Breast epithelium (tissue), 4 donors: ENCODE measurements at regions not wholly inside any gene's neighbourhood (a gene's known extent, or its start where the extent isn't known, plus 50 kb on each side); places are given as distances from the start of the nearest gene placed in this dataset.
"Not testable (repeated sequence)": the region's sequence is repeated elsewhere in the genome, so short reads cannot be mapped to it uniquely, and the experiment has no call there.

Source experiments
- DNase-seq, 2 donors: peaks; one replicate each; pipeline ENCODE4 v3.0.0-alpha.2; 2019; ENCODE audit warnings: low spot score in 2 of 2
- H3K27ac ChIP-seq, 2 donors: fragments of 200-600 bp; sonication (generic) in 1 of 2; one replicate each; pipeline ENCODE4 v1.5.1; 2016 to 2019; ENCODE audit warnings: mild to moderate bottlenecking in 1 of 2
- H3K27me3 ChIP-seq, 2 donors: fragments of 200-600 bp; sonication (generic) in 1 of 2; one replicate each; pipeline versions ENCODE4 v1.5.1 to v1.6.0; 2017 to 2019; ENCODE audit warnings: control low read depth in 1 of 2, mild to moderate bottlenecking in 1 of 2
- H3K36me3 ChIP-seq: fragments of 200-600 bp; one replicate; pipeline ENCODE4 v1.5.1; 2019
- H3K4me1 ChIP-seq, 2 donors: fragments of 200-600 bp; sonication (generic); one replicate each; pipeline ENCODE4 v1.5.1; 2016 to 2019; ENCODE audit warnings: control low read depth in 1 of 2
- H3K4me3 ChIP-seq, 3 donors: fragments of 200-600 bp; sonication (generic); 1 replicate in 2 of 3; 2 replicates in 1 of 3; pipeline ENCODE4 v1.5.1; 2016 to 2019; ENCODE audit warnings: mild to moderate bottlenecking in 3 of 3, moderate library complexity in 2 of 3
- H3K9me3 ChIP-seq, 2 donors: fragments of 200-600 bp; sonication (generic) in 1 of 2; one replicate each; pipeline ENCODE4 v1.5.1; 2016 to 2019; ENCODE audit warnings: control low read depth in 1 of 2
- POLR2A ChIP-seq: fragments of 450-650 bp; IDR thresholded peaks from one replicate; pipeline ENCODE4 v1.6.1; 2016; ENCODE audit warnings: antibody characterized with exemption, mild to moderate bottlenecking, moderate library complexity
- POLR2AphosphoS5 ChIP-seq, 3 donors: sonication (generic); formaldehyde crosslinking; IDR thresholded peaks; one replicate each; pipeline ENCODE4 v1.6.1; 2017; ENCODE audit warnings: antibody characterized with exemption in 3 of 3
- intact Hi-C: fragments of 100-400 bp; cut with DNase I; formaldehyde crosslinking; loops from one replicate; pipeline ENCODE4 v1.15.1; 2023; ENCODE audit warnings: low total_unique reads
- TF ChIP-seq, protein P1 (sequence below), 3 donors: fragments of 450-650 bp; IDR thresholded peaks; one replicate each; pipeline ENCODE4 v1.5.1; 2016 to 2017; ENCODE audit warnings: antibody characterized with exemption in 3 of 3, mild to moderate bottlenecking in 3 of 3, moderate library complexity in 3 of 3

DNA sequence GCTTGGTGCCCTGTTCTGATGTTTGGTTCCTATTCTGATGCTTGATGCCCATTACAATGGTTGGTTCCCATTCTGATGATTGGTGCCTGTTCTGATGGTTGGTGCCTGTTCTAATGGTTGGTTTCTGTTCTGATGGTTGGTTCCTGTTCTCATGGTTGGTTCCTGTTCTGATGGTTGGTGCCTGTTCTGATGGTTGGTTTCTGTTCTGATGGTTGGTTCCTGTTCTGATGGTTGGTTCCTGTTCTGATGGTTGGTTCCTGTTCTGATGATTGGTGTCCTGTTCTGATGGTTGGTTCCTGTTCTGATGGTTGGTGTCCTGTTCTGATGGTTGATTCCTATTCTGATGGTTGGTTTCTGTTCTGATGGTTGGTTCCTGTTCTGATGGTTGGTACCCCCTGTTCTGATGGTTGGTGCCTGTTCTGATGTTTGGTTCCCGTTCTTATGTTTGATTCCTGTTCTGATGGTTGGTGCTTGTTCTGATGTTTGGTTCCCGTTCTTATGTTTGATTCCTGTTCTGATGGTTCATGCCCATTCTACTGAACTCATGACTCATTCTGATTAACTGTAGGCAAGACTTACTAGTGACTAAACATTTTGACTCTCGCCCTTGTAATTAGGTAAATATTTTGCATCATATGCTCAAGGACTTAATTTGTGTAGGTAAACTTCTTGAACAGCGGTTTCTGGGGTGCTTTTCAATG is 146.2 kb downstream of the DLL1 start:
- no peaks in the 10 kb centered on the region for H3K4me1 ChIP-seq
- TF ChIP-seq, protein P1, sequence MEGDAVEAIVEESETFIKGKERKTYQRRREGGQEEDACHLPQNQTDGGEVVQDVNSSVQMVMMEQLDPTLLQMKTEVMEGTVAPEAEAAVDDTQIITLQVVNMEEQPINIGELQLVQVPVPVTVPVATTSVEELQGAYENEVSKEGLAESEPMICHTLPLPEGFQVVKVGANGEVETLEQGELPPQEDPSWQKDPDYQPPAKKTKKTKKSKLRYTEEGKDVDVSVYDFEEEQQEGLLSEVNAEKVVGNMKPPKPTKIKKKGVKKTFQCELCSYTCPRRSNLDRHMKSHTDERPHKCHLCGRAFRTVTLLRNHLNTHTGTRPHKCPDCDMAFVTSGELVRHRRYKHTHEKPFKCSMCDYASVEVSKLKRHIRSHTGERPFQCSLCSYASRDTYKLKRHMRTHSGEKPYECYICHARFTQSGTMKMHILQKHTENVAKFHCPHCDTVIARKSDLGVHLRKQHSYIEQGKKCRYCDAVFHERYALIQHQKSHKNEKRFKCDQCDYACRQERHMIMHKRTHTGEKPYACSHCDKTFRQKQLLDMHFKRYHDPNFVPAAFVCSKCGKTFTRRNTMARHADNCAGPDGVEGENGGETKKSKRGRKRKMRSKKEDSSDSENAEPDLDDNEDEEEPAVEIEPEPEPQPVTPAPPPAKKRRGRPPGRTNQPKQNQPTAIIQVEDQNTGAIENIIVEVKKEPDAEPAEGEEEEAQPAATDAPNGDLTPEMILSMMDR (IDR thresholded peaks at IDR 0.05): no peak
- TF ChIP-seq POLR2AphosphoS5 (IDR thresholded peaks at IDR 0.05): no peak
- no peak for TF ChIP-seq POLR2A
- H3K27ac ChIP-seq: no peak overlapping the region
- H3K9me3 ChIP-seq: peaks cover 0 to 6% of the 10 kb centered on the region in 2 donors
- intact Hi-C loops: no loop called here
- no peak overlapping the region for H3K4me3 ChIP-seq
- H3K27me3 ChIP-seq: no peaks in the 10 kb centered on the region
- no peaks in the 10 kb centered on the region for H3K36me3 ChIP-seq
- DNase-seq: no peak

DNA sequence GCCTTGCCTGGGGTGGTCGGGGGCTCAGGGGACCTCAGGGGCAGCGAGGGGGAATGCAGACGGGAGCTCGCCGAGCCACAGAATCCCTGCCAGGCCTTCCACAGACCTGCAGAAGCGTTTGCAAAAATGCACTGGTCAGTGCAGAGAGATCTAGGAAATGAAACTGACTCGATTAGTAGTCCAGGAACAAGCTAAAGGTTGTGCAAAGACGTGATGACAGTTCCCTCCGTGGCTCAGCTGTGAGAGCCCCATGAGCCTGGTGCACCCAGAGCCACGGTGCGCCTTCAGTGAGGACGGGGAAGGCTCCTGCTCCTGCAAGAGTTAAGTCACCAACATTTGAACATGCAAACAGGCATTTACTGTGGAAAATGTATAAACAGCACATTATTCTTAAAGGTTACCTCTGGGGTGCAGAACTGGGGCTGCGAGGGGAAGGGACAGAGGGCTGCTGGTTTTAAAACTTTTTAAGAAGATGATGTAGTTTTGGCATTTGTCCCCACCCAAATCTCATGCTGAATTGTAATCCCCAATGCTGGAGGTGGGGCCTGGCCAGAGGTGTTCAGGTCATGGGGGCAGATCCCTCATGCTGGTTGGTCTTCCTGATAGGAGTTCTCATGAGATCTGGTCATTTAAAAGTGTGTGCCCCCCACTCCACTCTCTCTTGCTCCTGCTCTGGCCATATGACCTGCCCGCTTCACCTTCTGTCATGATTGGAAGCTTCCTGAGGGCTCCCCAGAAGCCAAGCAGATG is 147.3 kb downstream of the DLL1 start:
- Histone ChIP-seq H3K9me3 (peaks cover 0 to 6% of the 10 kb centered on the region in 2 donors), H3K36me3 (no peaks in the 10 kb centered on the region), H3K27ac (no peak overlapping the region), H3K27me3 (no peaks in the 10 kb centered on the region), H3K4me3 (no peak overlapping the region), H3K4me1 (no peaks in the 10 kb centered on the region)
- intact Hi-C loops: no loop called here
- TF ChIP-seq, protein P1 (IDR thresholded peaks at IDR 0.05): no peak
- TF ChIP-seq POLR2AphosphoS5 (IDR thresholded peaks at IDR 0.05): no peak
- TF ChIP-seq POLR2A: no peak
- peak in 1 of 2 donors; percentile 30 for DNase-seq

DNA sequence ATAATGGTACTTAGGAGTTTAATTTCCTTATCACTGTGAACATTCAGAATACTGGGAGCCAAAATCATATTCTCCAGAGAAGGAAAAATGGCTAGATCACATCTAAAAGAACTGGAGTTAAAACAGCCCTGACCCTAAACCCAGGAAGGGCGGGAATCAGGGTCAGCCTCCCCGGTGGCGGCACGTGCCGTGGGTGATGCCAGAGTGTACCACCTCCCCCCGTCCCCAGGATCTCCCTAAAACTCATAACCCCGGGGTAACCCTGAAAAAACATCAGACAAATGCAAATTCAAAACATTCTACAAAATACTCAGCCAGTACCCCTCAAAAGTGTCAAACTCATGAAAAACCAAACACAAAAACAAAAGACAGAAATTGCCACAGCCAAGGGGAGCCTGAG is 148.3 kb downstream of the DLL1 start:
- peaks cover 0 to 4% of the 10 kb centered on the region in 2 donors for H3K4me1 ChIP-seq
- H3K4me3 ChIP-seq: no peak overlapping the region
- DNase-seq: peak in 1 of 2 donors; percentile 31
- intact Hi-C loops: no loop called here
- H3K27me3 ChIP-seq: no peaks in the 10 kb centered on the region
- no peak overlapping the region for H3K27ac ChIP-seq
- TF ChIP-seq POLR2A (no peak), POLR2AphosphoS5 (IDR thresholded peaks at IDR 0.05) (no peak)
- TF ChIP-seq, protein P1 (IDR thresholded peaks at IDR 0.05): no peak
- peaks cover 0 to 6% of the 10 kb centered on the region in 2 donors for H3K9me3 ChIP-seq
- H3K36me3 ChIP-seq: no peaks in the 10 kb centered on the region

DNA sequence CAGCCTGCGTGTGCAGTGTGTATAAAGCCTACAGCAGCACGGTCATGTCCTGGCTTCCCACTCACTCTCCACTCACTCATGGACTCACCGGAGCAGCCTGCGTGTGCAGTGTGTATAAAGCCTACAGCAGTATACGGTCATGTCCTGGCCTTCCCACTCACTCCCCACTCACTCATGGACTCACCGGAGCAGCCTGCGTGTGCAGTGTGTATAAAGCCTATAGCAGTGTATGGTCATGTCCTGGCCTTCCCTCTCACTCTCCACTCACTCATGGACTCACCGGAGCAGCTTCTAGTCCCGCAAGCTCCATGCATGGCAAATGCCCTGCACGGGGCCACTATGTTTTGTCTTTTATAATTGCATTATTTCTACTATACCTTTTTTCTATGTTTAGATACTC is 149.8 kb downstream of the DLL1 start:
- H3K9me3 ChIP-seq, H3K27ac ChIP-seq, intact Hi-C loops, DNase-seq, H3K4me1 ChIP-seq, H3K27me3 ChIP-seq, H3K4me3 ChIP-seq, H3K36me3 ChIP-seq: not testable (repeated sequence)

DNA sequence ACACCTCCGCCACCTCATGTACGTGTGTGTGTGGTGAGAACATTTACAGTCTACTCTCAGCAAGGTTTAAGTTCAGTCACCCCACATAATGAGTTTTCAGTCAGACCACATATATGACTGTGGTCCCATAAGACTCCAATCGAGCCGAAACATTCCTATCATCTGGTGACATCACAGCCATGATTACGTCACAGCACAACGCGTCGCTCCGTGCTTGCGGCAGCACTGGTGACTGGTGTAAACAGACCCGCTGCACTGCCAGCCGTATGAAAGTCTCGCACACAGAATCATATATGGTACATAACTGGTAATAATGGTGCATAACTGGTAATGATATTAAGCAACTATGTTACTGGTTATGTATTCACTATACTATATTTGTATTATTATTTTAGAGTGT is 150.7 kb downstream of the DLL1 start:
- intact Hi-C loops: no loop called here
- DNase-seq: peak in 1 of 2 donors; percentile 39
- H3K4me3 ChIP-seq: no peak overlapping the region
- H3K4me1 ChIP-seq: peaks cover 0 to 4% of the 10 kb centered on the region in 2 donors
- no peaks in the 10 kb centered on the region for H3K27me3 ChIP-seq
- H3K36me3 ChIP-seq: no peaks in the 10 kb centered on the region
- peaks cover 0 to 6% of the 10 kb centered on the region in 2 donors for H3K9me3 ChIP-seq
- TF ChIP-seq, protein P1 (IDR thresholded peaks at IDR 0.05): no peak
- TF ChIP-seq POLR2A (no peak), POLR2AphosphoS5 (IDR thresholded peaks at IDR 0.05) (no peak)
- no peak overlapping the region for H3K27ac ChIP-seq
